Endothelial cell of umbilical vein (primary cell): ENCODE measurements at regions not wholly inside any gene's neighbourhood (a gene's known extent, or its start where the extent isn't known, plus 50 kb on each side); places are given as distances from the start of the nearest gene placed in this dataset.

Source experiments
- CTCF ChIP-seq, 2 donors: IDR thresholded peaks; 1 replicate in 1 of 2; 2 replicates in 1 of 2; pipeline ENCODE4 v1.5.1; 2011; ENCODE audit warnings: low read length in 2 of 2, mild to moderate bottlenecking in 2 of 2, moderate library complexity in 2 of 2, control low read depth in 1 of 2, inconsistent platforms in 1 of 2, low read depth in 1 of 2; ENCODE audit not compliant: insufficient read depth in 1 of 2; ENCODE audit errors: extremely low read depth in 1 of 2
- EZH2 ChIP-seq: IDR thresholded peaks from 2 replicates; pipeline ENCODE4 v1.6.1; 2012; ENCODE audit warnings: borderline replicate concordance, low read depth, mild to moderate bottlenecking, moderate library complexity, low read length, inconsistent platforms; ENCODE audit not compliant: severe bottlenecking
- POLR2A ChIP-seq: IDR thresholded peaks from 2 replicates; pipeline ENCODE4 v1.6.1; 2012; ENCODE audit warnings: low read depth, mild to moderate bottlenecking, control low read depth, low read length
- POLR2AphosphoS5 ChIP-seq: IDR thresholded peaks from 2 replicates; pipeline ENCODE4 v1.6.1; 2012; ENCODE audit warnings: low read depth, mild to moderate bottlenecking, control low read depth, low read length, moderate library complexity; ENCODE audit not compliant: insufficient read depth

- no peak for TF ChIP-seq CTCF (IDR thresholded peaks at IDR 0.05; ENCODE audit: extremely low read depth in 1 of 2, insufficient read depth in 1 of 2, low read depth in 1 of 2, low read length in 2 of 2)
- no peak for TF ChIP-seq POLR2AphosphoS5
- no peak for TF ChIP-seq POLR2A
- no peak for TF ChIP-seq EZH2
Measured at GRCh38 chr5:72604798-72605154, 97.6 kb upstream of the ZNF366 start.
